ENCODE measurements at regions not wholly inside any gene's neighbourhood (a gene's known extent, or its start where the extent isn't known, plus 50 kb on each side); places are given as distances from the start of the nearest gene placed in this dataset.
"Not testable (repeated sequence)": the region's sequence is repeated elsewhere in the genome, so short reads cannot be mapped to it uniquely, and the experiment has no call there.

DNA sequence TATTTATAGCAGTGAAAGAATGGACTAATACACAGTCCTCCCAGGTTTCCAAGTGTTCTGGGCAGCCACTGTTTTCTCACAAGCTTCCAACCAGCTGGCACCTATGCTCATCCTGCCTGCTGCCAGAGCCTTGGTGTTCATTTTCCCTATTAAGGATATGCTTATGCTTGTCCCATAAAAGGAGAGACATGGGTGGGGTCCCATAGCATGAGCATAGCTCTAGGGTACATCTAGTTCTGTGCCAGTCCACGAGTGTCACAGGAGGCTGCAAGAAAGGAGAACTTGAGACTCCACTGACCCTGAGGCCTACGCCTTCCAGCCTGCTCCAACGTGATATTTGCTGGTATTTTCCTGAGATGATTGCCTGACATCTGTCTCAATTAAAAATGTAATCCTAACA, 192.4 kb upstream of the PTGFR start:
- no peak for DNase-seq (ENCODE audit: low read depth)

GRCh38 chr1:78301141-78301540, 189.6 kb upstream of the PTGFR start:
- no peak for DNase-seq (ENCODE audit: low read depth)

- peak; percentile 90 for DNase-seq (ENCODE audit: low read depth)
Measured at GRCh38 chr1:78303620-78304019, 187.2 kb upstream of the PTGFR start.

GRCh38 chr1:78304341-78304740, 186.4 kb upstream of the PTGFR start:
- no peak for DNase-seq (ENCODE audit: low read depth)

DNA sequence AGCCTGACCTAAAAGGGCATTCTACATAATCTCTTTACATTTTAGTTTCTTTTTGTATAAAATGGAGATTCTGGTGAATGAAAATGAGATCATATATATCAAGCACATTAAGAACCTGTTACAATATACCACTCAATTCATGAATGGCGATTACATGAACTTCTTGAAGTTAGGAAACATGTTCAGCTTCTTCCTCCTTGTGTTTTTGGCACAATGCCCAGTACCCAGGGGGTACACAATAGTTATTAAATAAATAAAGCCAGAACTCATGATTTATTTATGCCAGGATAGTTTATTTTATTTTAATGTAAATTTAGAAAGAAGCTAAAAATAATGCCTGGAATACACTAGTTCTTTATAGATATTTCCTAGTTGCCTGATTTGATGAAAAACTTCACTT, 186.0 kb upstream of the PTGFR start:
- DNase-seq (ENCODE audit: low read depth) = no peak

DNA sequence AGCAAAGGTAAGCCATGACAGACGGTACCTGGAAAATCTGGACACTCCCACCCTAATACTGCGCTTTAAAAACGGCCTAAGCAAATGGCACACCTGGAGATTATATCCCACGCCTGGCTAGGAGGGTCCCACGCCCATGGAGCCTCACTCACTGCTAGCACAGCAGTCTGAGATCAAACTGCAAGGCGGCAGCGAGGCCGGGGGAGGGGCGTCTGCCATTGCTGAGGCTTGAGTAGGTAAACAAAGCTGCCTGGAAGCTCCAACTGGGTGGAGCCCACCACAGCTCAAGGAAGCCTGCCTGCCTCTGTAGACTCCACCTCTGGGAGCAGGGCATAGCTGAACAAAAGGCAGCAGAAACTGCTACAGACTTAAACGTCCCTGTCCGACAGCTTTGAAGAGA, 180.5 kb upstream of the PTGFR start:
- not testable (repeated sequence) for DNase-seq (ENCODE audit: low read depth)

- DNase-seq (ENCODE audit: low read depth) = no peak
Measured at GRCh38 chr1:78318011-78318410, 172.8 kb upstream of the PTGFR start.

DNA sequence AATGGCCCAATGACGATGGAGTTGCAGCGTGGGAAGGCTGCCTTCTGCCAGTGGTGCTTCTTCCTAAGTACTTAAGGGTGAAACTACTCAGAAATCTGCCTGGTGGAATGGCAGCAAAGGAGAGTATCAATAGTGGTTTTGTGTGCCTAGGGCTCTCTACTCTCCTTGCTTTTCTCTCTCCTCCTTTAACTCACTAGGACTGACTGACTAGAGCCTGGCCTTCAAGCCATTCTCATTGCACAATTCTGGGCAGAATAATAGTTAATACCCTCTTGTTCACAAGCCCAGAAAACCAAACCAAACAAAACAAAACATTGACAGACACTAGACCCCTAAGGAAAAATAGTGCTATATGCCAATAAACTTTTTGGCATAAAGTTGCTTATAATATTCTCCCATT, 171.2 kb upstream of the PTGFR start:
- DNase-seq (ENCODE audit: low read depth) = no peak

GRCh38 chr1:78322928-78323680, 167.7 kb upstream of the PTGFR start:
- no peak for DNase-seq (ENCODE audit: low read depth)

DNA sequence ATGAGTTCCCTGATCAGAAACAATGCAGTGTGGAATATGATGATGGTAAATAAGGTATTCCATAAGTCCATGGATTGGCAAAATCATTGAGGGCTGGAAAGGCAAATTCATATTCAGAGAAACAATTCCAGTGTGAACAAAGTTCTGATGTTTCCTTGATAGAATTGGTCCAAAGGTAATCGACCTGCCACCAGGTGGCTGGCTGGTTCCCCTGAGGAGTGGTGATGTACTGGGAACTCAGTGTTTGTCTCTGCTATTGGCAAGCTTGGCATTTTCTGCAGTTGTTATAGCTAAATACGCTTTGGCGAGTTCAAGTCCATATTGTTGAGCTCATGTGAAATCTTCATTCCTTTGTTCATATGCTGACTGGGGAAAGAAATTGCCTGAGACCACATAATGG, 165.5 kb upstream of the PTGFR start:
- DNase-seq (ENCODE audit: low read depth) = no peak

GRCh38 chr1:78329475-78329874, 161.3 kb upstream of the PTGFR start:
- no peak for DNase-seq (ENCODE audit: low read depth)

DNA sequence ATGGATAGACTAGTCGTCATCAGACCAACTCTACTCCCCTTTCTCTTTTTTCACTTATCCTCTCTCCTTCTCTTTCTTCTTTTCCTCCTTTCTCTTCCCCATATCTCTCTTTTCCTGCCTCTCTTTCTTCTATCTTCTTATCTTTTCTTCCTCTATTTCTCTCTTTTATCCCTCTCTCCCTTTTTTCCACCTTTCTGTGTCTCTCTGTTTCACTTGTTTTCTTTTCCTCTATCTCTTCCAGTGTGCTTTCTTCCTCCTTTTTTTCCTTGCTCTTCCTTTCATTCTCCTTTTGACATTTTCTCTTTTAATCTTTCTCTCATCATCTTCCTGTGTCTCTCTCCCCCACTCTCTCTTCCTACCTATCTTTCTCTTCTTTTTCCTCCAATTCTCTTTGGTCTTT, 159.0 kb upstream of the PTGFR start:
- no peak for DNase-seq (ENCODE audit: low read depth)

DNA sequence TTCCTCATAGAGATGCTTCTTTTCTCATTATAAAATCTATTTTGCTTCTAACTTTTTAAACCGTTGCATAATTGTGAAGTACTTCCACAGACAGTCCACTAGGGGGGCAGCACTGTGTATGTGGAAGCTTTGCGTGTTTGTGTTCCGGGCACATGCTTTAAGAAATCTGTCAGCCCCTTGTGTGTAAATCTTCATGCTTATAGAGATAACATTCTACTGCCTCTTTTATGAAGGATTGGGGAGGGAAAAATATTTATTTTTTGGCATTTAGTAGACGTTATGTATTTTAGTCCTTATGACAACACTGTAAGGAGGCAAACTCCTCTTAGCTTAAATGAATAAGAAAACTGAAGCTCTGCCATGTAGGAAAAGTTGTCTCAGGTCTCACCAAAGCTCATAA, 157.3 kb upstream of the PTGFR start:
- no peak for DNase-seq (ENCODE audit: low read depth)

- DNase-seq (ENCODE audit: low read depth) = no peak
Measured at GRCh38 chr1:78334114-78334513, 156.7 kb upstream of the PTGFR start.

GRCh38 chr1:78334952-78335351, 155.8 kb upstream of the PTGFR start:
- DNase-seq (ENCODE audit: low read depth) = no peak

GRCh38 chr1:78336751-78337150, 154.0 kb upstream of the PTGFR start:
- not testable (repeated sequence) for DNase-seq (ENCODE audit: low read depth)

GRCh38 chr1:78339490-78339889, 151.3 kb upstream of the PTGFR start:
- peak; percentile 49 for DNase-seq (ENCODE audit: low read depth)

DNA sequence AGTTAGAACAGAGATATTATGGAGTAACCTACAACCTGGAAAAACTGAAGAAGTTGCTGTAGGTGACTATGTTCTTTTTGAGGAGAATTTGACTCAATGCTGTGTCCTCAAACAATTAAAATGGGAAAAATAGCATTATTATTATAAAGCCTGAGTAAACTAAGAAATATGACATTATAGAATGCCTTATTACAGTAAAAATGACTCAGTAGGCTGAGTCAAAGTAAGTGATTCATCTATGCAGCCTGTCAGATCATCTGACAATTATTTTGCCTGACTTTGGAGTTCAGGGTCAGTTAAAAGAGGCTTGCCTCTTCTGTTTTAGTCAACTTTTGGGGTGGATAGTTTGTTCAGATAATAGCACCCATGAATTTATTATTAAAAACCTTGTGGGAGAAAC, 150.8 kb upstream of the PTGFR start:
- DNase-seq (ENCODE audit: low read depth) = peak; percentile 48

GRCh38 chr1:78348496-78349284, 142.1 kb upstream of the PTGFR start:
- DNase-seq (ENCODE audit: low read depth) = no peak

DNA sequence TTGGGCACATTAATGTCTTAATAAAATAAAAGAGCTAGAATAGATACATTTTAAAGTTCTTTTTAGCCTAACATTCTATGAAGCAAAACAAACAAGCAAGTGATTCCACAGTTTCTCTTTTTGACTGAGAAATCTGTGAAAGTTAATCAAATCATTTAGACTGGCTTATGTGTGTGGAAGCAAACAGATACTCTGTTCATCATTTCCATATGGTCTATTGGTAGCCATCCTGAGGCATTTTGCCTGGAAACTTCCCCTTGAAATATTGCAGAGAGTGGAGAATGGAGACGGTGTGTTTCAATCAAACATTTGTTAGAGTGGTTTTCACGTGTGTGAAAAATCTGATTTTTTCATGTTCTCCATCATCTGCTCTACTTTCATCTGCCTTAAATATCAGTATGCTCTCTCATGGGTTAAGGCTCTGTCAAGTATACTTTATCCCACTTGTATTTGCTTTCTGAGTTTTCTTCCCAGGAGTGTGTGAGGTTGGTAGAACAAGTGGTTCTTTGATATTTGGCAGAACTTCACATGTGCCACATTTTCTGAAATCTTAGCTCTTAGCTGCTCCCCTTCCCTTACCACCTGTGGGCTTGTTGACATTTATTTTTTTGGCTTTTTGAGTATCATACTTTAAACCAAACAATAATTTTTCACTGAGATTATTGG, 139.1 kb upstream of the PTGFR start:
- DNase-seq (ENCODE audit: low read depth) = no peak

- peak; percentile 18 for DNase-seq (ENCODE audit: low read depth)
Measured at GRCh38 chr1:78355656-78356055, 135.1 kb upstream of the PTGFR start.

GRCh38 chr1:78358165-78358564, 132.6 kb upstream of the PTGFR start:
- DNase-seq (ENCODE audit: low read depth) = no peak

GRCh38 chr1:78359666-78360065, 131.1 kb upstream of the PTGFR start:
- no peak for DNase-seq (ENCODE audit: low read depth)
